ENCODE measurements at regions not wholly inside any gene's neighbourhood (a gene's known extent, or its start where the extent isn't known, plus 50 kb on each side); places are given as distances from the start of the nearest gene placed in this dataset.

DNA sequence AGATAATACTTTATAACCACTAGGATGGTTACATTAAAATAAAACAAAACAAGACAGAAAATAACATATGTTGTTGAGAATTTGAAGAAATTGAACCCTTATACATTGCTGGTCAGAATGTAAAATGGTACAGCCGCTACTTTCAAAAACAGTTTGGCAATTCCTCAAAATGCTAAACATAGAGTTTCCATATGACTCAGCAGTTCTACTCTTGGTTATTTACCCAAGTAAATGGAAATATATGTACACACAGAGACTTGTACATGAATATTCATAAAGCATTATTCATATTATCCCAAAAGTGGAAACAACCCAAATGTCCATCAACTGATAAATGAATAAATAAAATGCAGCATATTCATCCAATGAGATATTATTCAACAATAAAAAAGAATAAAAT lies 92.5 kb upstream of the LRATD1 start:
- DNase-seq = no peak
- Mint-ChIP-seq H3K4me1 (ENCODE audit: low read depth) (no peaks in the 10 kb centered on the region), H3K27me3 (no peaks in the 10 kb centered on the region), H3K4me3 (no peak overlapping the region), H3K9me3 (peaks cover 8% of the 10 kb centered on the region), H3K36me3 (no peaks in the 10 kb centered on the region), H3K27ac (no peak overlapping the region)
- CTCF ChIA-PET = interaction anchor here (0.6 kb wide), 1 partner anchor 25 kb away, joined by 3 read pairs; no protein-coding TSS in a partner anchor
- intact Hi-C loops (cut with micrococcal nuclease) = no loop called here
- POLR2A ChIA-PET = no interaction called here

DNA sequence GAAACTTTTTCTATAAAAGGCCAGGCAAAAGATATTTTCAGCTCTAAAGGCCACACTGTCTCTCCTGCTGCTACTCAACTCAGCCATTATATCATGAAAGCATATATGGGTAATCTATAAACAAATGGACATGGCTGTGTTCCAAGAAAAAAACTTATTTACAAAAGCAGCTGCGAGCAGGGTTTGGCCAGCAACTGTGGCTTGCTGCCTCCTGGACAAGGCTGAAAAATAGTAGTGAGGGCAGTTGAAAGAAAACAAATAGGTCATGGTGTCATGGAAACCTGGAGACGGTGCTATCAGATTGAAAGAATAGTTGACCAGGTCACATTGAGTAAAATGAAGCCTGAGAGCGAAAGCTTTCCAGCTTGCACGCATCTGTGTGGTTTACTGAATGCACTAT lies 89.2 kb upstream of the LRATD1 start:
- intact Hi-C loops (cut with micrococcal nuclease) = no loop called here
- no peaks in the 10 kb centered on the region for H3K36me3 Mint-ChIP-seq
- no peak overlapping the region for H3K4me3 Mint-ChIP-seq
- no peak for DNase-seq
- POLR2A ChIA-PET = no interaction called here
- CTCF ChIA-PET = no interaction called here
- no peak overlapping the region for H3K27ac Mint-ChIP-seq
- no peaks in the 10 kb centered on the region for H3K4me1 Mint-ChIP-seq (ENCODE audit: low read depth)
- peaks cover 8% of the 10 kb centered on the region for H3K9me3 Mint-ChIP-seq
- no peaks in the 10 kb centered on the region for H3K27me3 Mint-ChIP-seq

DNA sequence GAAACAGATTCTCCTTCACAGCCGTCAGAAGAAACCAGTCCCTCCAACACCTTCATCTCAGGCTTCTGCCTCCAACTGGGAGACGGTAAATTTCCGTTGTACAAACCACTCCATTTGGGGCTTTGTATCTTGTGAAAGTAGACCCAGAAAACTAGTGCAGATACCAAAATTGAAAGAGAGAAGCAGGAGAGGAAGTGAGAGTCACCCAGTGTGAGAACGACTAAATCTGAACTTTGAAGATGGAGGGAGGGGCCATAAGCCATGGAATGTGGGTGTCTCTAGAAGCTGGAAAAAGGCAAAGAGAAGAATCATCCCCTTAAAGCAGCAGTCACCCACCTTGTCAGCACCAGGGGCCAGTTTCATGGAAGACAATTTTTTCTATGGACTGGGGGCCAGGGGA lies 88.3 kb upstream of the LRATD1 start:
- Mint-ChIP-seq H3K27ac (no peak overlapping the region), H3K36me3 (no peaks in the 10 kb centered on the region), H3K4me1 (ENCODE audit: low read depth) (no peaks in the 10 kb centered on the region), H3K4me3 (no peak overlapping the region), H3K27me3 (no peaks in the 10 kb centered on the region), H3K9me3 (peaks cover 8% of the 10 kb centered on the region)
- DNase-seq = no peak
- intact Hi-C loops (cut with micrococcal nuclease) = no loop called here
- ChIA-PET POLR2A (no interaction called here), CTCF (no interaction called here)

DNA sequence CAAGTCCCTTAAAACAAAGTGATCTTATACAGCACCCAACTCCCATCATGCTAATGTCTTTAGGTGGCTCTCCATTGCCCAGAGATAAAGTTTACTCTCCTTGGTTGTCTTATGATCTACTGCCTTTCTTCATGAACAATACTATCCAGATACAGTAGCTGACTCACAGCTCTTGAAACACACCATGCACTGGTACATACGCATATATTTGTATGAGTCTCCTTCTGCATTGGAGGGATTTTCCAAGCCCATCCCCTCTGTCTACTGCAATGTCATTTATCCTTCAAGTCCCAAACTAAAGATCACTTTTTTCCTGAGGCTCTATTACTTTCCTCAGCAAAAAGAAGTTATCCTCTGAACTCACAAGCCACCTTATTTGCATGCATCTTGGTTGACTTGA lies 84.7 kb upstream of the LRATD1 start:
- DNase-seq = no peak
- Mint-ChIP-seq H3K9me3 (peaks cover 3% of the 10 kb centered on the region), H3K36me3 (no peaks in the 10 kb centered on the region), H3K4me3 (no peak overlapping the region), H3K27ac (no peak overlapping the region), H3K27me3 (no peaks in the 10 kb centered on the region), H3K4me1 (ENCODE audit: low read depth) (no peaks in the 10 kb centered on the region)
- intact Hi-C loops (cut with micrococcal nuclease) = no loop called here
- ChIA-PET POLR2A (no interaction called here), CTCF (no interaction called here)

DNA sequence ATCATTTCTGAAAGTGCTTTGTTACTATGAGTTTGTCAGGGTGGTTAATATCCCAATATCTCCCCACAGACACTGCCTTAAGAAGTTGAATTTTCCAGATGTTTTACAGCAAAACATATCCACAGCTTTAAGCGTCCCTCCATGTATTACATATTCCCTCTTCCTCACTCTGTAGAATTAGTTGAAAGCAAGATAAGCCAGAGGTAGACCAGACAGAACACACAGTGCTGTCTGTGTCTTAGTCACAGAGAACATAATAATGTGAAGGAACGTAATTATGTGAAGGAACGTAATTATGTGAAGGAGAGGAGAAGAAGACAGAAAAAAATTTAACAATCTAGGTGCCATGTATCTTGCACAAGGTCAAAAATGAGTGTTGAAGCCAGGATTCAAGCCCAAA lies 81.9 kb upstream of the LRATD1 start:
- intact Hi-C loops (cut with micrococcal nuclease) = no loop called here
- Mint-ChIP-seq H3K4me3 (no peak overlapping the region), H3K36me3 (no peaks in the 10 kb centered on the region), H3K9me3 (no peaks in the 10 kb centered on the region), H3K27ac (no peak overlapping the region), H3K27me3 (no peaks in the 10 kb centered on the region), H3K4me1 (ENCODE audit: low read depth) (no peaks in the 10 kb centered on the region)
- no peak for DNase-seq
- ChIA-PET CTCF (no interaction called here), POLR2A (no interaction called here)

DNA sequence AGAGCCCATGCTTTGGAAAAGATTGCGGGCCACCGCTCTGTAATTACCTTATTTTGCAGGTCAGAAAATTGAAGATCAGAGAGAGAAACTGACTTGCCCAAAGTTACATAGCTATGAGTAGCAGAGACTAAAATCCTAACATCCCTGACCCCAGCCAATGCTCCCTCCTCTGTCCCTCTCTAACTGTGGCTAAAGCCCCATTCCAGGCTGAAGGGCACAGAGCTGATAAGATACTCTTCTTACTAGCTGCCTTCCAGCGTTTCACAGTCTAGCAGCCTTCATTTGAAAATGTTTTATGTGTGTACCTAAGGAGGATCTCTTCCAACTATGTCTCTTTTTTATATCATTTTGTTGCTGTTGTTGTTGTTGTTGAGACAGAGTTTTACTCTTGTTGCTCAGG lies 81.4 kb upstream of the LRATD1 start:
- H3K4me3 Mint-ChIP-seq = no peak overlapping the region
- POLR2A ChIA-PET = no interaction called here

DNA sequence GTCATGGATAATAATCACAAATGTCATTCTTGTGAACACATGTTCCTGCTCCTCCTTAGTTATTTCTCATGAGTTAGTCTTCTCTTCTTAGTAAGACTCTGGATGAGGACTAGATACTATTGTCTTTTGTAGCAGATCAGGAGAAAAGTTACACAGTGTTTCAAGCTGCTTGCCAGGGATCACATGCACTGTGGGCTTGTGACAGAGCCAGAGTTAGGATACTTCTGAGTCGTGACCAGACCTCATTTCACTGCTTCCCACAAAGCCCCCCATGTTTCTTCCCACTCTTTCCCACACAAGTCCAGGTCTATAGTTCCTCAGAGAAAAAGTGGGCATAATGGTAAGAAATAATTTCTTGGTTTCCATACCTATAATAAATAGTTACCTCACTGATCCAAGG lies 80.2 kb upstream of the LRATD1 start:
- no peaks in the 10 kb centered on the region for H3K27me3 Mint-ChIP-seq
- CTCF ChIA-PET = no interaction called here
- no peaks in the 10 kb centered on the region for H3K36me3 Mint-ChIP-seq
- intact Hi-C loops (cut with micrococcal nuclease) = no loop called here
- H3K9me3 Mint-ChIP-seq = no peaks in the 10 kb centered on the region
- no peak overlapping the region for H3K27ac Mint-ChIP-seq
- no peaks in the 10 kb centered on the region for H3K4me1 Mint-ChIP-seq (ENCODE audit: low read depth)
- no peak for DNase-seq
- no peak overlapping the region for H3K4me3 Mint-ChIP-seq
- POLR2A ChIA-PET = no interaction called here

More for the DNA sequence above, 81.4 kb upstream of the LRATD1 start:
- Mint-ChIP-seq H3K4me1 (ENCODE audit: low read depth) (no peaks in the 10 kb centered on the region), H3K9me3 (no peaks in the 10 kb centered on the region), H3K27ac (no peak overlapping the region), H3K27me3 (no peaks in the 10 kb centered on the region), H3K36me3 (no peaks in the 10 kb centered on the region)
- intact Hi-C loops (cut with micrococcal nuclease) = no loop called here
- CTCF ChIA-PET = no interaction called here
- no peak for DNase-seq

DNA sequence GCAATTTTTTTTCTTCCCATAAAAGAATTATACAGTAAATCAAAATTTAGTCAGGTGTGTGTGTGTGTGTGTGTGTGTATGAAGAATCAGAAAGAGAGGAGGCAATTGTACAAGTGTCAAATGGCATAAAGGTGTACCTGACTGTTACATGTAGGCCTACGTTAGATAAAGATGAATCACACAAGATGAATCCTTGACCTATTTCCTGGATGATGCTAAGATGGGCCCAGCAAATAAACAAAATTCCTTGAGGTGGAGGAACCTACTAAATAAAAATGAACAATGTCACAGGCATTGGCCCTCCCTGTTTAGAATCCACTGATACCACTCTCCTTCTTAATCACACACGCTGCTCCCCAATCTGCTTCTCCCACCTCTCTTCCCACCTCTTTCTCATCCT lies 79.7 kb upstream of the LRATD1 start:
- Mint-ChIP-seq H3K4me1 (ENCODE audit: low read depth) (no peaks in the 10 kb centered on the region), H3K36me3 (no peaks in the 10 kb centered on the region), H3K27ac (no peak overlapping the region), H3K9me3 (no peaks in the 10 kb centered on the region), H3K4me3 (no peak overlapping the region), H3K27me3 (no peaks in the 10 kb centered on the region)
- CTCF ChIA-PET = no interaction called here
- intact Hi-C loops (cut with micrococcal nuclease) = no loop called here
- DNase-seq = no peak
- POLR2A ChIA-PET = no interaction called here

DNA sequence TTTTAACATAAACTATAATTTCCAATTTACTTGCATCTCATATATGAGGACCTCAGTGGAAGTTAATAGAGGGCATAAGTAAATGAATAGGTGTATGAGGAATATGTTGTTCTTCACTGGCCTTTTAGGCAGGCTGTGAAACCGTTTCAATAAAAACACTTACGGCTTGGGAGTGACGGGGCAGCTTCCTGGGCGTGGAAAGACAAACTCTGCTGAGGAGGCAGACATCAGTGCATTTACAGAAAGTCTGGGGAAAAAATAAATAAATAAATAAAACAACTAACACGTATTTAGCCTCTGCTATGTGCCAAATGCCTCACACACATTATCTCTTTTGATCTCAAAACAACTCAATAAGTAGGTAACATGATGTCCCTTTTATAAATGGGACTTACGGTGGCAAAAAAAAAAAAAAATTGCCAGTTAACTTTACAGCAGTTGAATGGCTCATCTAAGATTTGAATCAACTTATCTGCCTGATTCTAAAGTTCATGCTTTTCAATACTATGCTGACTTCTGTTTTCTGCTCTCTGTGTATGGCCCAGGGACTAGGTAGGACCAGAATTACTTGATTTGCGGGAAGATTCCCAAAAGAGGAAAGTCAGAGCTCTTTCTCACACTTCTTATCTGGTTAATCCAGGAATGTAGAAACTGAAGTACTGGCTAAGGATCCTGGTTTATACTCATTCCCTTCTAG lies 77.5 kb upstream of the LRATD1 start:
- CTCF ChIA-PET = no interaction called here
- DNase-seq = no peak
- Mint-ChIP-seq H3K36me3 (no peaks in the 10 kb centered on the region), H3K9me3 (no peaks in the 10 kb centered on the region), H3K27me3 (no peaks in the 10 kb centered on the region), H3K27ac (no peak overlapping the region), H3K4me3 (no peak overlapping the region), H3K4me1 (ENCODE audit: low read depth) (no peaks in the 10 kb centered on the region)
- intact Hi-C loops (cut with micrococcal nuclease) = no loop called here
- POLR2A ChIA-PET = no interaction called here

DNA sequence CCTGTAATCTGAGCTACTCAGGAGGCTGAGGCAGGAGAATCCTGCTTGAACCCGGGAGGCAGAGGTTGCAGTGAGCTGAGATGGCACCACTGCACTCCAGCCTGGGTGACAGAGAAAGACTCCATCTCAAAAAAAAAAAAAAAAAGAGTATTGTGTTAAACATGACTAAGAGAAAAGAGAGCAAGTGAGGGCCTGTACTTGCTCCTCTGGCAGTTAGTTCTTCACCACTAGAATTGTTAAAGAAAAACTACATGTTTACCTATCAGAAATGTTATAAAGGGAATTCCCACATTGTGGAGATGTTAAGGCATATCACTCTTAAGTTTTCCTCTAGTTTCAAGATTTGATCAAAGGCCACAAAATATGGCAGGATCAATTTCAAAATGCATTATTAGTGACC lies 75.4 kb upstream of the LRATD1 start:
- Mint-ChIP-seq H3K27ac (no peak overlapping the region), H3K9me3 (no peaks in the 10 kb centered on the region), H3K4me3 (no peak overlapping the region), H3K27me3 (no peaks in the 10 kb centered on the region), H3K36me3 (no peaks in the 10 kb centered on the region), H3K4me1 (ENCODE audit: low read depth) (no peaks in the 10 kb centered on the region)
- no peak for DNase-seq
- intact Hi-C loops (cut with micrococcal nuclease) = no loop called here
- POLR2A ChIA-PET = no interaction called here
- CTCF ChIA-PET = no interaction called here

DNA sequence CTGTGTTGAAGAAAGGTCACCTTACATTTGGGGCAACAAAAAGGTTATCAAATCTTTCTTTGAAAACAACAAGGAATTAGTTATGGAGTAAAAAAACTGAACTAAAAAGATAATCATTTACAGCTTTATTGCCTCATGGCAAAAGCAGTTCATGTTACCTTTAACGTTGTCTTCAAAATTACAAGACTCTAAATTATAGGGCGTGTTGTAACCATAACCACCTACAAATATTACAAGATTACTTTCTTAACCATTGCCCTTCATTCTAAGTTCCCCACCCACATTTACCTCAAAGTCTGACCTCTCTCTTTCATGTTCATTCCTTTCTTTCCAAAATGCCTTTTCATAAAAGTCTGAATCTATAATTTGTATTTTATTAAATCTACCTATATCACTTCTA lies 74.6 kb upstream of the LRATD1 start:
- Mint-ChIP-seq H3K27ac (no peak overlapping the region), H3K36me3 (no peaks in the 10 kb centered on the region), H3K9me3 (no peaks in the 10 kb centered on the region), H3K27me3 (no peaks in the 10 kb centered on the region), H3K4me3 (no peak overlapping the region), H3K4me1 (ENCODE audit: low read depth) (no peaks in the 10 kb centered on the region)
- no peak for DNase-seq
- ChIA-PET CTCF (no interaction called here), POLR2A (no interaction called here)
- intact Hi-C loops (cut with micrococcal nuclease) = no loop called here

DNA sequence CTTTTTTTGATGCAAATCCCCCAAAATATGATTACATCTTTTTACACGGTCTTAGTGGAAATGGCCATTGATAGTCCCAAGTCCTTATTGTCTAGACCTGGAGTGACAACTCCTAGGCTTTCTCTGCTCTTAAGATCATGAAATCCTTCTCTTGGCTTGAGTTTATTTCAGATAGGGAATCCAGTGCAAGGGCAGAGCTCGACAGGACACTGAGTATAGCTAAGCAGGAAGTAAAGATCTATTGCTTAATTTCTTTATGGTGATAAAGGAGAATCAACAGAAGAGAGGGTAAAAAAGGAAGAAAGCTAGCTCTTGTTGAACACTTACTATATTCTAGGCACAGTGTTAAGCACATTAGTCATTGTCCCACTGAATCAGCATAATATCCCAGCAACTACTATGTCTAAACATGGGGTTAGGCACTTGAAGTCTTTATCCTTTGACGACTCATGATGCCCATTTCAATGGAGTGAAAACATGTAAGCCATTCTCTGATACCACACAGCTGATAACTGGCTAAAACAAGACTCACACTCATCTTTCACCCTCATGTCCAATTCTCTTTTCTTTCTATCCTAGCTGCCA lies 74.1 kb upstream of the LRATD1 start:
- intact Hi-C loops (cut with micrococcal nuclease) = no loop called here
- H3K4me3 Mint-ChIP-seq = no peak overlapping the region
- ChIA-PET POLR2A (no interaction called here), CTCF (interaction anchor here (0.6 kb wide), 1 partner anchor 261 kb away, joined by 4 read pairs; no protein-coding TSS in a partner anchor)
- no peaks in the 10 kb centered on the region for H3K36me3 Mint-ChIP-seq
- no peaks in the 10 kb centered on the region for H3K27me3 Mint-ChIP-seq
- no peak overlapping the region for H3K27ac Mint-ChIP-seq
- H3K9me3 Mint-ChIP-seq = no peaks in the 10 kb centered on the region
- DNase-seq = no peak
- no peaks in the 10 kb centered on the region for H3K4me1 Mint-ChIP-seq (ENCODE audit: low read depth)

DNA sequence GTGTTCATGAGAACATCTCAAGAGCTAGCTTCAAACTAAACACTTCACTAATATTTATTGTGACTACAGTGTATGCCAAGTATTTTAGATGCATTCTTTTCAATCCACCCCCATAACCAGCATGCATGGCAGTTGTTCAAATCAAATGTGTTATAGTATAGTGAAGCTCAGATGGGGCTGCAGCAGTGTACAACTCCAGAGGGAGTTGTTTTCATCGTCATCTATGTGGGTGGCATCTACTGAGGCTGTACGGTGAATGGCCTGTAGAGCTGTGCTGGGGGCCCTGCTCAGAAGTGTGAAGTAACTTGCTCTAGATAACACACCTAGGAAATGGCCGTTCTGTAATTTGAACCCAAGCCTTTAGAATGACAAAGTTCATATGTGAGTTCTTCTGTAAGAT lies 71.8 kb upstream of the LRATD1 start:
- ChIA-PET POLR2A (no interaction called here), CTCF (no interaction called here)
- no peak for DNase-seq
- no peaks in the 10 kb centered on the region for H3K9me3 Mint-ChIP-seq
- no peaks in the 10 kb centered on the region for H3K27me3 Mint-ChIP-seq
- H3K36me3 Mint-ChIP-seq = no peaks in the 10 kb centered on the region
- no peak overlapping the region for H3K27ac Mint-ChIP-seq
- H3K4me1 Mint-ChIP-seq (ENCODE audit: low read depth) = no peaks in the 10 kb centered on the region
- no peak overlapping the region for H3K4me3 Mint-ChIP-seq
- intact Hi-C loops (cut with micrococcal nuclease) = no loop called here

All from activated CD4-positive, alpha-beta memory T cell treated with anti-CD3 and anti-CD28 coated beads for 36 hours (primary cell).